MM.1S (cell line): ENCODE measurements at regions not wholly inside any gene's neighbourhood (a gene's known extent, or its start where the extent isn't known, plus 50 kb on each side); places are given as distances from the start of the nearest gene placed in this dataset.

Experiments used
- DNase-seq: peaks from one replicate; pipeline ENCODE4 v3.0.0-alpha.2; 2015
- H2AFZ ChIP-seq: fragments of 300-600 bp; sonication (generic); 2 replicates; pipeline ENCODE4 v1.6.0; 2016; ENCODE audit warnings: antibody characterized with exemption, low read length
- H3F3A ChIP-seq: fragments of 300-600 bp; sonication (generic); 2 replicates; pipeline ENCODE4 v1.6.1; 2016; ENCODE audit warnings: mild to moderate bottlenecking, antibody characterized with exemption, low read length, moderate library complexity, mixed read lengths; ENCODE audit not compliant: insufficient read depth
- H3K27ac ChIP-seq: fragments of 300-600 bp; sonication (generic); 2 replicates; pipeline ENCODE4 v1.5.1; 2016; ENCODE audit warnings: mild to moderate bottlenecking, low read length
- H3K27me3 ChIP-seq: fragments of 300-600 bp; sonication (generic); replicated peaks from 2 replicates; pipeline ENCODE4 v1.6.0; 2016; ENCODE audit warnings: low read length; ENCODE audit not compliant: insufficient read depth
- H3K36me3 ChIP-seq: fragments of 300-600 bp; sonication (generic); replicated peaks from 2 replicates; pipeline ENCODE4 v1.6.1; 2016; ENCODE audit warnings: mild to moderate bottlenecking, low read length, mixed read lengths; ENCODE audit not compliant: insufficient read depth
- H3K4me1 ChIP-seq: fragments of 300-600 bp; sonication (generic); 2 replicates; pipeline ENCODE4 v1.6.1; 2016; ENCODE audit warnings: low read length, mixed read lengths
- H3K4me2 ChIP-seq: fragments of 300-600 bp; sonication (generic); 2 replicates; pipeline ENCODE4 v1.6.0; 2016; ENCODE audit warnings: low read depth, low read length
- H3K4me3 ChIP-seq: fragments of 300-600 bp; sonication (generic); 2 replicates; pipeline ENCODE4 v1.5.1; 2016; ENCODE audit warnings: low read length, mixed read lengths
- H3K79me2 ChIP-seq: fragments of 300-600 bp; sonication (generic); 2 replicates; pipeline ENCODE4 v1.6.1; 2016; ENCODE audit warnings: mixed run types, low read length, mixed read lengths
- H3K9ac ChIP-seq: fragments of 300-600 bp; sonication (generic); 2 replicates; pipeline ENCODE4 v1.6.1; 2016; ENCODE audit warnings: low read length, mixed read lengths
- H3K9me2 ChIP-seq: fragments of 300-600 bp; sonication (generic); replicated peaks from 2 replicates; pipeline ENCODE4 v1.6.1; 2016; ENCODE audit warnings: mild to moderate bottlenecking, low read length, mixed read lengths; ENCODE audit not compliant: insufficient read depth
- H3K9me3 ChIP-seq: fragments of 300-600 bp; sonication (generic); replicated peaks from 2 replicates; pipeline ENCODE4 v1.6.1; 2016; ENCODE audit warnings: mild to moderate bottlenecking, low read length, mixed read lengths; ENCODE audit not compliant: insufficient read depth
- H4K20me1 ChIP-seq: fragments of 300-600 bp; sonication (generic); 2 replicates; pipeline ENCODE4 v1.6.1; 2016; ENCODE audit warnings: mild to moderate bottlenecking, low read length, moderate library complexity, mixed read lengths; ENCODE audit not compliant: insufficient read depth
- CTCF ChIP-seq: fragments of 300-600 bp; sonication (generic); IDR thresholded peaks from 2 replicates; pipeline ENCODE4 v1.5.1; 2016; ENCODE audit warnings: antibody characterized with exemption, low read length, mixed read lengths
- EZH2 ChIP-seq: fragments of 300-600 bp; sonication (generic); optimal IDR thresholded peaks from 2 replicates; pipeline ENCODE3; 2017; ENCODE audit warnings: low read depth, mild to moderate bottlenecking, antibody characterized with exemption, low read length, mixed read lengths
- EZH2phosphoT487 ChIP-seq: fragments of 300-600 bp; sonication (generic); IDR thresholded peaks from 2 replicates; pipeline ENCODE4 v1.6.1; 2018; ENCODE audit warnings: antibody characterized with exemption, low read length

GRCh38 chr7:25653384-25653783 is 425.1 kb upstream of the NPVF start:
- H3K79me2 ChIP-seq: no peaks in the 10 kb centered on the region
- H3K4me2 ChIP-seq: no peak overlapping the region
- no peak overlapping the region for H3K4me3 ChIP-seq
- H3K27me3 ChIP-seq: no peaks in the 10 kb centered on the region
- H3K9me3 ChIP-seq: no peaks in the 10 kb centered on the region
- no peaks in the 10 kb centered on the region for H4K20me1 ChIP-seq
- no peak for TF ChIP-seq CTCF
- no peak for TF ChIP-seq EZH2
- no peak for TF ChIP-seq EZH2phosphoT487
- no peaks in the 10 kb centered on the region for H3K9me2 ChIP-seq
- H3K9ac ChIP-seq: no peak overlapping the region
- no peak for DNase-seq
- H3K27ac ChIP-seq: no peak overlapping the region
- H2AFZ ChIP-seq: no peak overlapping the region
- H3K4me1 ChIP-seq: no peaks in the 10 kb centered on the region
- H3F3A ChIP-seq: no peaks in the 10 kb centered on the region
- no peaks in the 10 kb centered on the region for H3K36me3 ChIP-seq

- Histone ChIP-seq H3K79me2 (no peaks in the 10 kb centered on the region), H3K4me1 (no peaks in the 10 kb centered on the region), H4K20me1 (no peaks in the 10 kb centered on the region), H3K4me3 (no peak overlapping the region), H3K4me2 (no peak overlapping the region), H3K9ac (no peak overlapping the region), H3K27ac (no peak overlapping the region), H3K9me2 (no peaks in the 10 kb centered on the region), H3K27me3 (no peaks in the 10 kb centered on the region), H3F3A (no peaks in the 10 kb centered on the region), H2AFZ (no peak overlapping the region), H3K9me3 (no peaks in the 10 kb centered on the region), H3K36me3 (no peaks in the 10 kb centered on the region)
- no peak for DNase-seq
- TF ChIP-seq EZH2 (no peak), EZH2phosphoT487 (no peak), CTCF (no peak)
Observed at GRCh38 chr7:25656071-25656470, 427.8 kb upstream of the NPVF start.

GRCh38 chr7:25656581-25657026 is 428.3 kb upstream of the NPVF start:
- H2AFZ ChIP-seq: no peak overlapping the region
- no peaks in the 10 kb centered on the region for H3K9me2 ChIP-seq
- no peaks in the 10 kb centered on the region for H3K9me3 ChIP-seq
- no peak overlapping the region for H3K4me2 ChIP-seq
- H3K36me3 ChIP-seq: no peaks in the 10 kb centered on the region
- H3F3A ChIP-seq: no peaks in the 10 kb centered on the region
- no peak for DNase-seq
- no peaks in the 10 kb centered on the region for H3K4me1 ChIP-seq
- H3K79me2 ChIP-seq: no peaks in the 10 kb centered on the region
- no peak overlapping the region for H3K9ac ChIP-seq
- no peaks in the 10 kb centered on the region for H4K20me1 ChIP-seq
- H3K27ac ChIP-seq: no peak overlapping the region
- H3K4me3 ChIP-seq: no peak overlapping the region
- H3K27me3 ChIP-seq: no peaks in the 10 kb centered on the region
- TF ChIP-seq CTCF (no peak), EZH2phosphoT487 (no peak), EZH2 (no peak)
